ENCODE measurements at regions not wholly inside any gene's neighbourhood (a gene's known extent, or its start where the extent isn't known, plus 50 kb on each side); places are given as distances from the start of the nearest gene placed in this dataset.
"Not testable (repeated sequence)": the region's sequence is repeated elsewhere in the genome, so short reads cannot be mapped to it uniquely, and the experiment has no call there.

- no peaks in the 10 kb centered on the region for H3F3A ChIP-seq (replicated peaks; ENCODE audit: insufficient read depth)
- H3K36me3 ChIP-seq (replicated peaks in 1 of 2; ENCODE audit: control insufficient read depth in 1 of 2, insufficient read depth in 2 of 2, low read length in 1 of 2) = no peaks in the 10 kb centered on the region
- no peaks in the 10 kb centered on the region for H4K20me1 ChIP-seq (ENCODE audit: insufficient read depth)
- TF ChIP-seq FOXM1 (IDR thresholded peaks at IDR 0.05; ENCODE audit: low read depth) (no peak), ZBTB33 (IDR thresholded peaks at IDR 0.05; ENCODE audit: borderline replicate concordance, low read depth) (no peak), USF2 (IDR thresholded peaks at IDR 0.05; ENCODE audit: borderline replicate concordance, low read depth, low read length) (no peak), SIN3A (IDR thresholded peaks at IDR 0.05; ENCODE audit: borderline replicate concordance, low read depth, low read length) (no peak), MEF2A (IDR thresholded peaks at IDR 0.05; ENCODE audit: borderline replicate concordance, low read depth) (no peak), NFIC (IDR thresholded peaks at IDR 0.05; ENCODE audit: borderline replicate concordance) (no peak), JUND (IDR thresholded peaks at IDR 0.05) (no peak), RFX5 (IDR thresholded peaks at IDR 0.05; ENCODE audit: low read length) (no peak), MXI1 (IDR thresholded peaks at IDR 0.05; ENCODE audit: low read depth, low read length) (no peak)
- no peak overlapping the region for H3K9ac ChIP-seq
- ChIA-PET CTCF (no interaction called here), POLR2A (no interaction called here)
- H2AFZ ChIP-seq (ENCODE audit: low read depth) = no peak overlapping the region
- peaks cover 7% of the 10 kb centered on the region; the same call in 1 of the 2 replicates for H3K9me3 ChIP-seq
- H3K27ac ChIP-seq (ENCODE audit: low read depth in 2 of 2, low read length in 1 of 2) = no peak overlapping the region
- no peaks in the 10 kb centered on the region for H3K79me2 ChIP-seq (ENCODE audit: insufficient read depth)
- no peaks in the 10 kb centered on the region; a peak in 2 of 4 replicates for H3K4me1 ChIP-seq (ENCODE audit: control insufficient read depth in 1 of 2, insufficient read depth in 2 of 2, low read depth in 1 of 2, low read length in 1 of 2)
- no peaks in the 10 kb centered on the region for H3K27me3 ChIP-seq (ENCODE audit: insufficient read depth)
- WGBS (ENCODE audit: low lambda C conversion rate) = 71% methylated on average over 3 of the region's 3 CpGs
- no peaks in the 10 kb centered on the region for H3K9me2 ChIP-seq
- no peak overlapping the region for H3K4me3 ChIP-seq (ENCODE audit: low read depth in 2 of 2, low read length in 1 of 2)
- no peak overlapping the region for H3K4me2 ChIP-seq
- no peak for DNase-seq
Measured at GRCh38 chr10:78604721-78605120, 464.0 kb upstream of the ZMIZ1 start.

- Histone ChIP-seq H2AFZ (ENCODE audit: low read depth) (no peak overlapping the region), H4K20me1 (ENCODE audit: insufficient read depth) (no peaks in the 10 kb centered on the region), H3K36me3 (replicated peaks in 1 of 2; ENCODE audit: control insufficient read depth in 1 of 2, insufficient read depth in 2 of 2, low read length in 1 of 2) (no peaks in the 10 kb centered on the region), H3K4me3 (ENCODE audit: low read depth in 2 of 2, low read length in 1 of 2) (no peak overlapping the region), H3K27me3 (ENCODE audit: insufficient read depth) (no peaks in the 10 kb centered on the region), H3K9me3 (peaks cover 7% of the 10 kb centered on the region; the same call in 1 of the 2 replicates), H3K79me2 (ENCODE audit: insufficient read depth) (no peaks in the 10 kb centered on the region), H3K4me2 (no peak overlapping the region), H3K9ac (no peak overlapping the region), H3K9me2 (no peaks in the 10 kb centered on the region), H3F3A (replicated peaks; ENCODE audit: insufficient read depth) (no peaks in the 10 kb centered on the region), H3K4me1 (ENCODE audit: control insufficient read depth in 1 of 2, insufficient read depth in 2 of 2, low read depth in 1 of 2, low read length in 1 of 2) (no peaks in the 10 kb centered on the region; a peak in 2 of 4 replicates), H3K27ac (ENCODE audit: low read depth in 2 of 2, low read length in 1 of 2) (no peak overlapping the region)
- WGBS (ENCODE audit: low lambda C conversion rate) = 62% methylated on average over 4 of the region's 4 CpGs
- POLR2A ChIA-PET = no interaction called here
- TF ChIP-seq FOSL2 (IDR thresholded peaks at IDR 0.05; ENCODE audit: borderline replicate concordance, low read depth) (peak; percentile 29; the same call in 1 of the 2 replicates), CTCF (IDR thresholded peaks at IDR 0.05) (peak; percentile 36; the same call in 1 of the 2 replicates), PBX3 (IDR thresholded peaks at IDR 0.05) (peak; percentile 55), RCOR1 (IDR thresholded peaks at IDR 0.05; ENCODE audit: low read length) (no peak), TCF12 (IDR thresholded peaks at IDR 0.05) (no peak; the same call in 1 of the 2 replicates)
- no peak for DNase-seq
- CTCF ChIA-PET = interaction anchor here (0.7 to 1.4 kb wide), 3 partner anchors 10 to 19 kb away, joined by 3 to 4 read pairs (median 3); no protein-coding TSS in a partner anchor
Measured at GRCh38 chr10:78605800-78606350, 462.9 kb upstream of the ZMIZ1 start.

- H3K27me3 ChIP-seq (ENCODE audit: insufficient read depth); H3K9me2 ChIP-seq; H3K4me2 ChIP-seq; H3K4me3 ChIP-seq (ENCODE audit: low read depth in 2 of 2, low read length in 1 of 2); H3K27ac ChIP-seq (ENCODE audit: low read depth in 2 of 2, low read length in 1 of 2); H3F3A ChIP-seq (replicated peaks; ENCODE audit: insufficient read depth); H3K36me3 ChIP-seq (replicated peaks in 1 of 2; ENCODE audit: control insufficient read depth in 1 of 2, insufficient read depth in 2 of 2, low read length in 1 of 2); H2AFZ ChIP-seq (ENCODE audit: low read depth); H3K9ac ChIP-seq; CTCF ChIA-PET; H3K9me3 ChIP-seq; H3K4me1 ChIP-seq (ENCODE audit: control insufficient read depth in 1 of 2, insufficient read depth in 2 of 2, low read depth in 1 of 2, low read length in 1 of 2); H4K20me1 ChIP-seq (ENCODE audit: insufficient read depth); DNase-seq; POLR2A ChIA-PET; H3K79me2 ChIP-seq (ENCODE audit: insufficient read depth): not testable (repeated sequence)
- 93% methylated on average over 2 of the region's 2 CpGs for WGBS (ENCODE audit: low lambda C conversion rate)
Measured at GRCh38 chr10:78606766-78607165, 462.0 kb upstream of the ZMIZ1 start.
